HCT116 (cell line): ENCODE measurements at regions not wholly inside any gene's neighbourhood (a gene's known extent, or its start where the extent isn't known, plus 50 kb on each side); places are given as distances from the start of the nearest gene placed in this dataset.

ENCODE experiments used
- ATAC-seq: fragments of 200-7000 bp; cut with Tn5 transposase; 2 replicates; pipeline ENCODE4 v1.9.1; 2020; ENCODE audit warnings: mild to moderate bottlenecking, moderate library complexity
- BruUV-seq: library from RNA; stranded (reverse); fragments of 400-500 nt; replicated peaks from 2 replicates; lab custom pipeline; 2021; lab: Mats Ljungman, UMichigan
- CTCF ChIA-PET: fragments of 300-600 bp; sonication (Branson Sonifier 250); formaldehyde crosslinking; loops from one replicate; lab custom pipeline; 2021; ENCODE audit warnings: antibody characterized with exemption; lab: Charles Lee
- POLR2A ChIA-PET: fragments of 300-600, 350-600 bp; sonication (Branson Sonifier 250); formaldehyde crosslinking; loops from one replicate; lab custom pipeline; 2021; ENCODE audit warnings: antibody characterized with exemption; lab: Charles Lee
- RAD21 ChIA-PET, 2 experiments: fragments of 300-600 bp; sonication (Branson Sonifier 250); formaldehyde crosslinking; loops; one replicate each; lab custom pipeline; 2023; ENCODE audit warnings: low total read pairs in 2 of 2; ENCODE audit not compliant: uncharacterized antibody in 2 of 2, unreplicated experiment in 2 of 2, low non-redundant PET in 1 of 2; lab: Charles Lee
- DNase-seq: peaks from one replicate; pipeline ENCODE4 v3.0.0-alpha.2; 2010; ENCODE audit warnings: low read depth, low spot score
- H2AFZ ChIP-seq: fragments of 200-600 bp; shearing (Covaris generic), sonication (generic); 2 replicates; pipeline ENCODE4 v1.6.1; 2017; ENCODE audit warnings: low read depth, mixed run types, mixed read lengths, antibody characterized with exemption, low read length; ENCODE audit not compliant: poor library complexity, severe bottlenecking
- H3K27ac ChIP-seq: 2 replicates; pipeline ENCODE4 v1.5.1; 2012; ENCODE audit warnings: low read depth, low read length
- H3K27me3 ChIP-seq: fragments of 200-600 bp; sonication (generic); 2 replicates; pipeline ENCODE4 v1.6.1; 2016; ENCODE audit warnings: mixed run types, low read length, mixed read lengths; ENCODE audit not compliant: insufficient read depth
- H3K36me3 ChIP-seq, 2 experiments: fragments of 200-500 bp in 1 of 2; fragments of 200-600 bp in 1 of 2; sonication (Bioruptor generic) in 1 of 2; sonication (generic) in 1 of 2; 2 replicates each; pipeline versions ENCODE4 v1.5.1 to v1.6.1; 2014 to 2016; ENCODE audit warnings: low read length in 2 of 2, inconsistent platforms in 1 of 2, mixed read lengths in 1 of 2, mixed run types in 1 of 2; ENCODE audit not compliant: insufficient read depth in 2 of 2, control insufficient read depth in 1 of 2
- H3K4me1 ChIP-seq, 2 experiments: fragments of 200-600 bp in 1 of 2; sonication (generic) in 1 of 2; 2 replicates each; pipeline versions ENCODE4 v1.5.1 to v1.6.1; 2012 to 2017; ENCODE audit warnings: low read length in 2 of 2, inconsistent platforms in 1 of 2, mild to moderate bottlenecking in 1 of 2, mixed read lengths in 1 of 2, mixed run types in 1 of 2, moderate library complexity in 1 of 2; ENCODE audit not compliant: insufficient read depth in 2 of 2, control insufficient read depth in 1 of 2
- H3K4me2 ChIP-seq: fragments of 200-600 bp; sonication (generic); 2 replicates; pipeline ENCODE4 v1.6.1; 2017; ENCODE audit warnings: mixed run types, low read length, mixed read lengths
- H3K4me3 ChIP-seq, 2 experiments: fragments of 200-600 bp in 1 of 2; sonication (generic) in 1 of 2; replicated peaks in 1 of 2; 2 replicates each; pipeline ENCODE4 v1.5.1; 2011 to 2016; ENCODE audit warnings: low read length in 2 of 2, control low read depth in 1 of 2, low read depth in 1 of 2, mild to moderate bottlenecking in 1 of 2, mixed read lengths in 1 of 2, mixed run types in 1 of 2
- H3K79me2 ChIP-seq: fragments of 200-600 bp; sonication (generic); 2 replicates; pipeline ENCODE4 v1.6.1; 2017; ENCODE audit warnings: mild to moderate bottlenecking, mixed run types, low read length, moderate library complexity, mixed read lengths; ENCODE audit not compliant: insufficient read depth
- H3K9ac ChIP-seq: fragments of 200-600 bp; sonication (generic); 2 replicates; pipeline ENCODE4 v1.6.1; 2016; ENCODE audit warnings: low read length, mixed read lengths
- H3K9me2 ChIP-seq: fragments of 200-600 bp; sonication (generic), shearing (Covaris generic); 2 replicates; pipeline ENCODE4 v1.6.1; 2017; ENCODE audit warnings: mixed run types, mild to moderate bottlenecking, moderate library complexity; ENCODE audit not compliant: insufficient read depth
- H3K9me3 ChIP-seq, 2 experiments: fragments of 200-500 bp in 1 of 2; fragments of 200-600 bp in 1 of 2; sonication (Bioruptor generic) in 1 of 2; sonication (generic) in 1 of 2; 2 replicates each; pipeline ENCODE4 v1.6.1; 2014 to 2017; ENCODE audit warnings: low read length in 2 of 2, mixed read lengths in 2 of 2, inconsistent platforms in 1 of 2, low read depth in 1 of 2, mild to moderate bottlenecking in 1 of 2, mixed run types in 1 of 2, moderate library complexity in 1 of 2; ENCODE audit not compliant: control insufficient read depth in 1 of 2, insufficient read depth in 1 of 2
- H4K20me1 ChIP-seq: fragments of 200-600 bp; sonication (generic), shearing (Covaris generic); 2 replicates; pipeline ENCODE4 v1.6.1; 2017; ENCODE audit warnings: mixed run types, mild to moderate bottlenecking, moderate library complexity; ENCODE audit not compliant: insufficient read depth
- ATF3 ChIP-seq: IDR thresholded peaks from 2 replicates; pipeline ENCODE4 v1.6.1; 2012
- CBX3 ChIP-seq: IDR thresholded peaks from 2 replicates; pipeline ENCODE4 v1.6.1; 2012; ENCODE audit warnings: low read depth
- CEBPB ChIP-seq: IDR thresholded peaks from 2 replicates; pipeline ENCODE4 v1.6.1; 2012; ENCODE audit warnings: low read depth
- CTCF ChIP-seq, 3 experiments: fragments of 200-600 bp in 1 of 3; sonication (generic) in 1 of 3; IDR thresholded peaks in 2 of 3; conservative IDR thresholded peaks in 1 of 3; 2 replicates each; pipeline ENCODE4 v1.5.1; 2012 to 2017; ENCODE audit warnings: low read depth in 2 of 3, low read length in 2 of 3, antibody characterized with exemption in 1 of 3, borderline replicate concordance in 1 of 3, control low read depth in 1 of 3, mild to moderate bottlenecking in 1 of 3, mixed read lengths in 1 of 3, mixed run types in 1 of 3, moderate library complexity in 1 of 3; ENCODE audit not compliant: insufficient read depth in 1 of 3
- EZH2 ChIP-seq: fragments of 200-600 bp; sonication (generic); IDR thresholded peaks from 2 replicates; pipeline ENCODE4 v1.6.1; 2017; ENCODE audit warnings: antibody characterized with exemption, mixed run types
- EZH2phosphoT487 ChIP-seq: fragments of 200-600 bp; IDR thresholded peaks from 2 replicates; pipeline ENCODE4 v1.6.1; 2018; ENCODE audit warnings: antibody characterized with exemption, borderline replicate concordance
- FOSL1 ChIP-seq: IDR thresholded peaks from 2 replicates; pipeline ENCODE4 v1.6.1; 2012; ENCODE audit warnings: low read depth
- MAX ChIP-seq: IDR thresholded peaks from 2 replicates; pipeline ENCODE4 v1.6.1; 2012
- POLR2A ChIP-seq: IDR thresholded peaks from 2 replicates; pipeline ENCODE4 v1.7.0; 2011; ENCODE audit warnings: borderline replicate concordance; ENCODE audit not compliant: insufficient read depth, insufficient read length; ENCODE audit errors: extremely low read depth
- REST ChIP-seq: IDR thresholded peaks from 2 replicates; pipeline ENCODE4 v1.6.1; 2012; ENCODE audit warnings: low read depth
- SIN3A ChIP-seq: IDR thresholded peaks from 2 replicates; pipeline ENCODE4 v1.6.1; 2012; ENCODE audit warnings: low read depth
- SP1 ChIP-seq: IDR thresholded peaks from 2 replicates; pipeline ENCODE4 v1.6.1; 2012; ENCODE audit warnings: low read depth
- SRF ChIP-seq: IDR thresholded peaks from 2 replicates; pipeline ENCODE4 v1.6.1; 2012; ENCODE audit warnings: low read depth
- TCF7L2 ChIP-seq: IDR thresholded peaks from 2 replicates; pipeline ENCODE4 v1.7.0; 2011; ENCODE audit warnings: borderline replicate concordance, inconsistent platforms; ENCODE audit not compliant: insufficient read depth, insufficient read length; ENCODE audit errors: extremely low read depth
- YY1 ChIP-seq: IDR thresholded peaks from 2 replicates; pipeline ENCODE4 v1.6.1; 2011; ENCODE audit warnings: low read length, low read depth, moderate library complexity, mild to moderate bottlenecking; ENCODE audit not compliant: insufficient replicate concordance; ENCODE audit errors: extremely low read depth
- ZBTB33 ChIP-seq: IDR thresholded peaks from 2 replicates; pipeline ENCODE4 v1.6.1; 2011; ENCODE audit warnings: mild to moderate bottlenecking, low read length, moderate library complexity; ENCODE audit not compliant: insufficient replicate concordance; ENCODE audit errors: extremely low read depth
- ZFX ChIP-seq: fragments of 450-650 bp; IDR thresholded peaks from 2 replicates; pipeline ENCODE4 v1.6.1; 2017
- ZNF274 ChIP-seq: fragments of 200-500 bp; sonication (Bioruptor generic); IDR thresholded peaks from 2 replicates; pipeline ENCODE4 v1.6.1; 2014; ENCODE audit warnings: mild to moderate bottlenecking, low read depth, low read length, inconsistent platforms
- intact Hi-C: fragments of 100-400 bp; cut with micrococcal nuclease; formaldehyde crosslinking; loops from 2 replicates; pipeline ENCODE4 v1.10.0; 2022

- Histone ChIP-seq H3K9ac (no peak overlapping the region), H3K4me1 (no peaks in the 10 kb centered on the region; a peak in 1 of 4 replicates), H2AFZ (peak overlapping the region; percentile 32), H3K36me3 (no peaks in the 10 kb centered on the region), H3K27me3 (no peaks in the 10 kb centered on the region), H3K27ac (no peak overlapping the region), H3K4me3 (no peak overlapping the region), H3K4me2 (no peak overlapping the region), H3K79me2 (no peaks in the 10 kb centered on the region), H3K9me3 (no peaks in the 10 kb centered on the region), H3K9me2 (no peaks in the 10 kb centered on the region; the same call in 1 of the 2 replicates), H4K20me1 (no peaks in the 10 kb centered on the region)
- POLR2A ChIA-PET, result no interaction called here
- TF ChIP-seq ZBTB33 (no peak), CTCF (IDR thresholded peaks at IDR 0.05 in 2 of 3, conservative IDR thresholded peaks at IDR 0.05 in 1 of 3; ENCODE audit: borderline replicate concordance in 1 of 3, insufficient read depth in 1 of 3, low read depth in 2 of 3, low read length in 2 of 3) (no peak), SIN3A (no peak), TCF7L2 (no peak), EZH2 (no peak), ZNF274 (no peak), REST (no peak; the same call in 1 of the 2 replicates), ZFX (no peak), ATF3 (no peak), SRF (no peak), EZH2phosphoT487 (no peak), YY1 (no peak), CEBPB (no peak), FOSL1 (no peak), SP1 (no peak), CBX3 (no peak), MAX (no peak), POLR2A (no peak)
- DNase-seq, result no peak
- RAD21 ChIA-PET, result no interaction called here
- CTCF ChIA-PET, result no interaction called here
- peak; percentile 42; the same call in 1 of the 2 replicates for ATAC-seq
- BruUV-seq, result no TSS peak
- intact Hi-C loops, result no loop called here
Measured at GRCh38 chr4:158102904-158103303, 69.9 kb downstream of the GASK1B start.
